Kidney (tissue), 13 donors: ENCODE measurements at regions not wholly inside any gene's neighbourhood (a gene's known extent, or its start where the extent isn't known, plus 50 kb on each side); places are given as distances from the start of the nearest gene placed in this dataset.
A peak's percentile ranks its signal among the peaks of the same experiment; 100 is the strongest.

Experiments
- DNase-seq, 5 donors: peaks; one replicate each; pipeline ENCODE4 v3.0.0-alpha.2; 2013 to 2020
- FAIRE-seq: peaks from 2 replicates; lab custom pipeline; 2012; peaks lifted over from hg19 to GRCh38; lab: Jason Lieb, UNC
- H3K27ac ChIP-seq, 2 donors: one replicate each; pipeline ENCODE4 v1.7.0; 2013; ENCODE audit warnings: low read depth in 2 of 2, low read length in 2 of 2, inconsistent platforms in 1 of 2
- H3K27me3 ChIP-seq: one replicate; pipeline ENCODE4 v1.7.1; 2013; ENCODE audit warnings: low read length, inconsistent platforms; ENCODE audit not compliant: control insufficient read depth, insufficient read depth
- H3K36me3 ChIP-seq, 3 donors: one replicate each; pipeline versions ENCODE4 v1.7.0 to v1.7.1; 2013; ENCODE audit warnings: low read length in 3 of 3, control low read depth in 1 of 3, inconsistent platforms in 1 of 3; ENCODE audit not compliant: insufficient read depth in 3 of 3, control insufficient read depth in 2 of 3
- H3K4me1 ChIP-seq, 3 donors: one replicate each; pipeline versions ENCODE4 v1.7.0 to v1.7.1; 2013; ENCODE audit warnings: low read length in 3 of 3, inconsistent platforms in 1 of 3, low read depth in 1 of 3; ENCODE audit not compliant: control insufficient read depth in 2 of 3, insufficient read depth in 2 of 3
- H3K4me3 ChIP-seq, 3 donors: one replicate each; pipeline versions ENCODE4 v1.7.0 to v1.8.1; 2013; ENCODE audit warnings: low read length in 3 of 3, control low read depth in 1 of 3, inconsistent platforms in 1 of 3
- H3K9ac ChIP-seq, 3 donors: one replicate each; pipeline versions ENCODE4 v1.7.0 to v1.7.1; 2013; ENCODE audit warnings: low read length in 3 of 3, control low read depth in 1 of 3, inconsistent platforms in 1 of 3
- H3K9me3 ChIP-seq, 3 donors: one replicate each; pipeline versions ENCODE4 v1.7.0 to v1.7.1; 2013; ENCODE audit warnings: low read length in 3 of 3, control low read depth in 1 of 3, inconsistent platforms in 1 of 3; ENCODE audit not compliant: control insufficient read depth in 2 of 3, insufficient read depth in 1 of 3
- intact Hi-C: fragments of 100-400 bp; cut with DNase I; formaldehyde crosslinking; loops from one replicate; pipeline ENCODE4 v1.11.1; 2022
- TF ChIP-seq, protein P1 (sequence below): IDR thresholded peaks from 3 replicates; pipeline ENCODE4 v1.5.1; 2012; ENCODE audit warnings: mild to moderate bottlenecking, moderate library complexity, borderline replicate concordance; ENCODE audit not compliant: insufficient read depth; ENCODE audit errors: extremely low read depth
- donor health status: control.
- donor health status: control.
- donor health status: control.
- donor health status: control.
- donor health status: control.
- donor health status: DM: yes; HTN: yes; CAD: no.
- donor health status: Normal renal cell carcinoma (clear cell type).

- no peak overlapping the region for H3K4me3 ChIP-seq
- no peak overlapping the region for H3K9ac ChIP-seq
- intact Hi-C loops = no loop called here
- FAIRE-seq (no peak), DNase-seq (no peak)
- H3K27ac ChIP-seq = no peak overlapping the region
- TF ChIP-seq, protein P1, sequence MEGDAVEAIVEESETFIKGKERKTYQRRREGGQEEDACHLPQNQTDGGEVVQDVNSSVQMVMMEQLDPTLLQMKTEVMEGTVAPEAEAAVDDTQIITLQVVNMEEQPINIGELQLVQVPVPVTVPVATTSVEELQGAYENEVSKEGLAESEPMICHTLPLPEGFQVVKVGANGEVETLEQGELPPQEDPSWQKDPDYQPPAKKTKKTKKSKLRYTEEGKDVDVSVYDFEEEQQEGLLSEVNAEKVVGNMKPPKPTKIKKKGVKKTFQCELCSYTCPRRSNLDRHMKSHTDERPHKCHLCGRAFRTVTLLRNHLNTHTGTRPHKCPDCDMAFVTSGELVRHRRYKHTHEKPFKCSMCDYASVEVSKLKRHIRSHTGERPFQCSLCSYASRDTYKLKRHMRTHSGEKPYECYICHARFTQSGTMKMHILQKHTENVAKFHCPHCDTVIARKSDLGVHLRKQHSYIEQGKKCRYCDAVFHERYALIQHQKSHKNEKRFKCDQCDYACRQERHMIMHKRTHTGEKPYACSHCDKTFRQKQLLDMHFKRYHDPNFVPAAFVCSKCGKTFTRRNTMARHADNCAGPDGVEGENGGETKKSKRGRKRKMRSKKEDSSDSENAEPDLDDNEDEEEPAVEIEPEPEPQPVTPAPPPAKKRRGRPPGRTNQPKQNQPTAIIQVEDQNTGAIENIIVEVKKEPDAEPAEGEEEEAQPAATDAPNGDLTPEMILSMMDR = no peak
- peaks cover 0 to 6% (median 0%) of the 10 kb centered on the region in 3 donors for H3K9me3 ChIP-seq
- no peaks in the 10 kb centered on the region for H3K4me1 ChIP-seq
- no peaks in the 10 kb centered on the region for H3K36me3 ChIP-seq
- no peaks in the 10 kb centered on the region for H3K27me3 ChIP-seq
Measured at GRCh38 chr6:156562636-156563035, 214.5 kb upstream of the ARID1B start.

DNA sequence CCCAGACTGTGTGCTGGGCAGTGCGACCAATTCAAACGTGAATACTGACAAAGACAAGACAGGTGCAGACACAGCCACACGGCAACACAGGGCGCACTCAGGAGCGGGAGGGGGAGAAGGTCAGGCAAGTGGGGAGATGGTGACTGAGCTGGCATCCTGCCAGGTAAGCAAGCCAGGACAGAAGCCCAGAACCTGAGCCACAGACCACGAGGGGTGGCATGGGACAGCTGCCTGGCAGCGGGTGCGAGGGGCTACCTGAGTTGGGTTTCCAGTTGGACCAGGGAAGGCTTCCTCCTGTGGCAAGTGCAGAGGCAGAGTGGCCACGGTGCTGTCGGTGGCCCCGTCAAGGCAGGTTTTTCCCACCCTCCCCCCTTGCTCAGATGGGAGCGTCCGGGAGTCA lies 215.2 kb upstream of the ARID1B start:
- H3K9ac ChIP-seq = no peak overlapping the region
- no peak overlapping the region for H3K27ac ChIP-seq
- H3K36me3 ChIP-seq = no peaks in the 10 kb centered on the region
- peaks cover 0 to 6% (median 0%) of the 10 kb centered on the region in 3 donors for H3K9me3 ChIP-seq
- TF ChIP-seq, protein P1 = no peak
- FAIRE-seq = no peak
- no peaks in the 10 kb centered on the region for H3K4me1 ChIP-seq
- intact Hi-C loops = no loop called here
- H3K27me3 ChIP-seq = no peaks in the 10 kb centered on the region
- no peak overlapping the region for H3K4me3 ChIP-seq
- no peak for DNase-seq

DNA sequence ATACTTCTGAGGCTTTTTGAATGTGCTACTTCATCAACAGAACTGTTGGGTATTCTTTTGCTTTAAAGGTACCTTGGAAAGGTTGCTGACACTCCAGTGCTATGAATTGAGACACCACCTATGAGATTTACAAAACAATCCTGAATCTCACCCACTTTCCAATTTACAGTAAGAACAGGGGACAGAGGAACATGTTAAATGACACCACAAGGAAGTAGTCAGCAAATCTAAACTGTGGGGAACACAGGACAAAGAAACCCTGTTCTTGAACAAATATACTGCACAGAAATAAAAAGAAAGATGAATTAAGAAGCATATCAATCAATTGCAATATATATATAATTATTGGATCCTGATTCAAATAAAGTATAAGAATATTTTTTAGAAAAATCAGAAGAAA lies 216.7 kb upstream of the ARID1B start:
- H3K4me1 ChIP-seq = no peaks in the 10 kb centered on the region
- no peak overlapping the region for H3K9ac ChIP-seq
- no peak overlapping the region for H3K27ac ChIP-seq
- no peak overlapping the region for H3K4me3 ChIP-seq
- no peaks in the 10 kb centered on the region for H3K36me3 ChIP-seq
- DNase-seq = no peak
- TF ChIP-seq, protein P1 = no peak
- no peak for FAIRE-seq
- intact Hi-C loops = no loop called here
- H3K9me3 ChIP-seq = peaks cover 0 to 6% (median 0%) of the 10 kb centered on the region in 3 donors
- no peaks in the 10 kb centered on the region for H3K27me3 ChIP-seq

- TF ChIP-seq, protein P1 = no peak
- Histone ChIP-seq H3K27me3 (no peaks in the 10 kb centered on the region), H3K4me1 (no peaks in the 10 kb centered on the region), H3K4me3 (no peak overlapping the region), H3K27ac (no peak overlapping the region), H3K36me3 (no peaks in the 10 kb centered on the region), H3K9me3 (peaks cover 0 to 6% (median 0%) of the 10 kb centered on the region in 3 donors), H3K9ac (no peak overlapping the region)
- intact Hi-C loops = no loop called here
- DNase-seq (peak in 4 of 5 donors; percentile 62 to 88 (median 82)), FAIRE-seq (no peak)
Measured at GRCh38 chr6:156559162-156559690, 218.0 kb upstream of the ARID1B start.
